ENCODE measurements at regions not wholly inside any gene's neighbourhood (a gene's known extent, or its start where the extent isn't known, plus 50 kb on each side); places are given as distances from the start of the nearest gene placed in this dataset.

- DNase-seq (ENCODE audit: low spot score) = no peak
Observed at GRCh38 chr4:13849778-13850177, 222.3 kb upstream of the BOD1L1 start.

- no peak for DNase-seq (ENCODE audit: low spot score)
Observed at GRCh38 chr4:13851085-13851940, 223.8 kb upstream of the BOD1L1 start.

- no peak for DNase-seq (ENCODE audit: low spot score)
Observed at GRCh38 chr4:13852411-13852810, 224.9 kb upstream of the BOD1L1 start.

GRCh38 chr4:13856387-13856786, 228.9 kb upstream of the BOD1L1 start:
- DNase-seq (ENCODE audit: low spot score) = no peak

GRCh38 chr4:13857397-13857796, 229.9 kb upstream of the BOD1L1 start:
- DNase-seq (ENCODE audit: low spot score) = no peak

- no peak for DNase-seq (ENCODE audit: low spot score)
Observed at GRCh38 chr4:13857800-13858199, 230.3 kb upstream of the BOD1L1 start.

GRCh38 chr4:13859423-13859822, 231.9 kb upstream of the BOD1L1 start:
- no peak for DNase-seq (ENCODE audit: low spot score)

- DNase-seq (ENCODE audit: low spot score) = no peak
Observed at GRCh38 chr4:13860126-13860525, 232.6 kb upstream of the BOD1L1 start.

GRCh38 chr4:13865871-13866669, 238.5 kb upstream of the BOD1L1 start:
- no peak for DNase-seq (ENCODE audit: low spot score)

GRCh38 chr4:13866881-13867280, 239.4 kb upstream of the BOD1L1 start:
- DNase-seq (ENCODE audit: low spot score) = no peak

GRCh38 chr4:13872155-13872554, 244.6 kb upstream of the BOD1L1 start:
- no peak for DNase-seq (ENCODE audit: low spot score)

- DNase-seq (ENCODE audit: low spot score) = no peak
Observed at GRCh38 chr4:13872955-13873354, 245.4 kb upstream of the BOD1L1 start.

- DNase-seq (ENCODE audit: low spot score) = no peak
Observed at GRCh38 chr4:13875181-13875580, 247.7 kb upstream of the BOD1L1 start.

GRCh38 chr4:13876131-13876530, 248.6 kb upstream of the BOD1L1 start:
- DNase-seq (ENCODE audit: low spot score) = no peak

GRCh38 chr4:13876940-13877339, 249.4 kb upstream of the BOD1L1 start:
- no peak for DNase-seq (ENCODE audit: low spot score)

GRCh38 chr4:13877626-13878025, 250.1 kb upstream of the BOD1L1 start:
- no peak for DNase-seq (ENCODE audit: low spot score)

- DNase-seq (ENCODE audit: low spot score) = no peak
Observed at GRCh38 chr4:13881892-13882291, 254.4 kb upstream of the BOD1L1 start.

GRCh38 chr4:13887010-13887409, 259.5 kb upstream of the BOD1L1 start:
- DNase-seq (ENCODE audit: low spot score) = no peak

GRCh38 chr4:13888112-13888511, 260.6 kb upstream of the BOD1L1 start:
- no peak for DNase-seq (ENCODE audit: low spot score)

GRCh38 chr4:13891544-13891939, 264.0 kb upstream of the BOD1L1 start:
- DNase-seq (ENCODE audit: low spot score) = no peak

GRCh38 chr4:13892739-13893105, 265.2 kb upstream of the BOD1L1 start:
- no peak for DNase-seq (ENCODE audit: low spot score)

GRCh38 chr4:13893211-13893610, 265.7 kb upstream of the BOD1L1 start:
- DNase-seq (ENCODE audit: low spot score) = no peak

- no peak for DNase-seq (ENCODE audit: low spot score)
Observed at GRCh38 chr4:13893987-13894386, 266.5 kb upstream of the BOD1L1 start.

Measured in hematopoietic multipotent progenitor cell treated with erythropoietin and hydrocortisone succinate and interleukin-3 and kit ligand, for 17 days (in vitro differentiated cells).